GM12873 (cell line): ENCODE measurements at regions not wholly inside any gene's neighbourhood (a gene's known extent, or its start where the extent isn't known, plus 50 kb on each side); places are given as distances from the start of the nearest gene placed in this dataset.
A peak's percentile ranks its signal among the peaks of the same experiment; 100 is the strongest.

Experiments used
- CTCF ChIP-seq: IDR thresholded peaks from 2 replicates; pipeline ENCODE4 v1.5.1; 2012; ENCODE audit warnings: low read depth, mild to moderate bottlenecking, moderate library complexity, low read length, control low read depth; ENCODE audit not compliant: insufficient read depth; ENCODE audit errors: missing control alignments

GRCh38 chr10:64731016-64731415 lies 1209.8 kb downstream of the REEP3 start:
- TF ChIP-seq CTCF = no peak

- no peak for TF ChIP-seq CTCF
Observed at GRCh38 chr10:64732372-64732957, 1211.3 kb downstream of the REEP3 start.

GRCh38 chr10:64733980-64734379 lies 1212.8 kb downstream of the REEP3 start:
- peak; percentile 18 for TF ChIP-seq CTCF

- TF ChIP-seq CTCF = no peak
Observed at GRCh38 chr10:64738462-64738861, 1217.3 kb downstream of the REEP3 start.

GRCh38 chr10:64745565-64745964 lies 1224.4 kb downstream of the REEP3 start:
- no peak for TF ChIP-seq CTCF

- no peak for TF ChIP-seq CTCF
Observed at GRCh38 chr10:64750672-64751071, 1229.5 kb downstream of the REEP3 start.

GRCh38 chr10:64753516-64753915 lies 1232.3 kb downstream of the REEP3 start:
- no peak for TF ChIP-seq CTCF
